GM23248 (cell line): ENCODE measurements at regions not wholly inside any gene's neighbourhood (a gene's known extent, or its start where the extent isn't known, plus 50 kb on each side); places are given as distances from the start of the nearest gene placed in this dataset.

Experiments used
- DNase-seq: peaks from one replicate; pipeline ENCODE4 v3.0.0-alpha.2; 2015
- H2AFZ ChIP-seq: fragments of 200-600 bp; sonication (generic); 2 replicates; pipeline ENCODE4 v1.6.1; 2016; ENCODE audit warnings: antibody characterized with exemption
- H3F3A ChIP-seq: fragments of 200-600 bp; sonication (generic); 2 replicates; pipeline ENCODE4 v1.6.1; 2016; ENCODE audit warnings: mild to moderate bottlenecking, antibody characterized with exemption, mixed run types; ENCODE audit not compliant: insufficient read depth
- H3K27ac ChIP-seq: fragments of 200-600 bp; sonication (generic); 2 replicates; pipeline ENCODE4 v1.5.1; 2016; ENCODE audit warnings: mild to moderate bottlenecking
- H3K27me3 ChIP-seq: fragments of 200-600 bp; sonication (generic); replicated peaks from 2 replicates; pipeline ENCODE4 v1.6.1; 2016; ENCODE audit warnings: mild to moderate bottlenecking; ENCODE audit not compliant: insufficient read depth
- H3K36me3 ChIP-seq: fragments of 200-600 bp; sonication (generic); 2 replicates; pipeline ENCODE4 v1.6.1; 2016; ENCODE audit warnings: low read depth, mild to moderate bottlenecking
- H3K4me1 ChIP-seq: fragments of 200-600 bp; sonication (generic); 2 replicates; pipeline ENCODE4 v1.6.1; 2016; ENCODE audit warnings: mild to moderate bottlenecking; ENCODE audit not compliant: insufficient read depth
- H3K4me2 ChIP-seq: fragments of 200-600 bp; sonication (generic); one replicate; pipeline ENCODE4 v1.6.1; 2016; ENCODE audit warnings: mild to moderate bottlenecking; ENCODE audit not compliant: unreplicated experiment
- H3K4me3 ChIP-seq: fragments of 200-600 bp; sonication (generic); 2 replicates; pipeline ENCODE4 v1.5.1; 2016; ENCODE audit warnings: mild to moderate bottlenecking
- H3K79me2 ChIP-seq: fragments of 200-600 bp; sonication (generic); 2 replicates; pipeline ENCODE4 v1.6.1; 2016; ENCODE audit warnings: mild to moderate bottlenecking; ENCODE audit not compliant: insufficient read depth
- H3K9ac ChIP-seq: fragments of 200-600 bp; sonication (generic); 2 replicates; pipeline ENCODE4 v1.6.1; 2016; ENCODE audit warnings: mild to moderate bottlenecking
- H3K9me2 ChIP-seq: fragments of 200-600 bp; sonication (generic); 2 replicates; pipeline ENCODE4 v1.6.1; 2016; ENCODE audit warnings: mixed run types, mild to moderate bottlenecking, moderate library complexity; ENCODE audit not compliant: insufficient read depth
- H3K9me3 ChIP-seq: fragments of 200-600 bp; sonication (generic); one replicate; pipeline ENCODE4 v1.6.1; 2017; ENCODE audit warnings: low read depth
- H4K20me1 ChIP-seq: fragments of 200-600 bp; sonication (generic); 2 replicates; pipeline ENCODE4 v1.6.0; 2016; ENCODE audit not compliant: insufficient read depth
- EZH2 ChIP-seq: fragments of 200-600 bp; sonication (generic); IDR thresholded peaks from 2 replicates; pipeline ENCODE4 v1.6.1; 2018; ENCODE audit warnings: antibody characterized with exemption, mild to moderate bottlenecking; ENCODE audit not compliant: insufficient read depth, poor library complexity, severe bottlenecking
- EZH2phosphoT487 ChIP-seq: fragments of 200-600 bp; sonication (generic); IDR thresholded peaks from 2 replicates; pipeline ENCODE4 v1.6.1; 2018; ENCODE audit warnings: antibody characterized with exemption, moderate library complexity, mild to moderate bottlenecking, low read depth; ENCODE audit not compliant: insufficient read depth
- WGBS, 2 experiments: methylation state at CpG; one replicate each; pipeline ENCODE4 v1.1.6; 2015 to 2017; ENCODE audit warnings: low lambda C conversion rate in 2 of 2, low coverage in 1 of 2; ENCODE audit errors: missing lambda C conversion rate in 2 of 2; 5-methylcytosine and 5-hydroxymethylcytosine counted together
- in situ Hi-C: fragments of 300-500 bp; cut with MboI; formaldehyde crosslinking; loops from 2 replicates; pipeline ENCODE4 v1.15.0; 2020

- H4K20me1 ChIP-seq = no peaks in the 10 kb centered on the region
- no peaks in the 10 kb centered on the region for H3K9me2 ChIP-seq
- H3K4me1 ChIP-seq = no peaks in the 10 kb centered on the region
- no peaks in the 10 kb centered on the region for H3K9me3 ChIP-seq
- H3K27me3 ChIP-seq = peaks cover 10% of the 10 kb centered on the region
- peak overlapping the region; percentile 36 for H3K4me3 ChIP-seq
- H3K9ac ChIP-seq = no peak overlapping the region
- H3F3A ChIP-seq = no peaks in the 10 kb centered on the region
- no peaks in the 10 kb centered on the region for H3K36me3 ChIP-seq
- no peak for DNase-seq
- peak overlapping the region; percentile 44 for H3K4me2 ChIP-seq
- in situ Hi-C loops = no loop called here
- H3K27ac ChIP-seq = no peak overlapping the region
- TF ChIP-seq EZH2phosphoT487 (no peak), EZH2 (no peak)
- H3K79me2 ChIP-seq = no peaks in the 10 kb centered on the region
- 31 to 34% methylated on average over 14 of the region's 14 CpGs for WGBS, 2 experiments
- H2AFZ ChIP-seq = peak overlapping the region; percentile 62; the same call in 1 of the 2 replicates
These were observed 356.2 kb upstream of the SMIM21 start for GRCh38 chr18:75783566-75784281.

- Histone ChIP-seq H3K27ac (no peak overlapping the region), H3K79me2 (no peaks in the 10 kb centered on the region), H4K20me1 (no peaks in the 10 kb centered on the region), H3K9ac (no peak overlapping the region), H2AFZ (no peak overlapping the region), H3K4me3 (no peak overlapping the region), H3K36me3 (no peaks in the 10 kb centered on the region), H3K9me2 (no peaks in the 10 kb centered on the region), H3K4me1 (no peaks in the 10 kb centered on the region), H3K9me3 (no peaks in the 10 kb centered on the region), H3K27me3 (peaks cover 10% of the 10 kb centered on the region), H3F3A (no peaks in the 10 kb centered on the region), H3K4me2 (no peak overlapping the region)
- no peak for DNase-seq
- TF ChIP-seq EZH2phosphoT487 = no peak
- TF ChIP-seq EZH2 = no peak
- in situ Hi-C loops = no loop called here
- 81 to 90% methylated on average over 11 of the region's 11 CpGs for WGBS, 2 experiments
These were observed 355.3 kb upstream of the SMIM21 start for GRCh38 chr18:75782826-75783225.

GRCh38 chr18:75782204-75782603 is 354.7 kb upstream of the SMIM21 start:
- in situ Hi-C loops = no loop called here
- H3K9me3 ChIP-seq = no peaks in the 10 kb centered on the region
- TF ChIP-seq EZH2phosphoT487 (no peak), EZH2 (no peak)
- no peak for DNase-seq
- H3K27ac ChIP-seq = no peak overlapping the region
- no peaks in the 10 kb centered on the region for H3K9me2 ChIP-seq
- WGBS, 2 experiments = 25 to 28% methylated on average over 4 of the region's 4 CpGs
- no peaks in the 10 kb centered on the region for H3F3A ChIP-seq
- peaks cover 10% of the 10 kb centered on the region for H3K27me3 ChIP-seq
- no peak overlapping the region for H3K4me3 ChIP-seq
- H3K4me2 ChIP-seq = no peak overlapping the region
- H2AFZ ChIP-seq = no peak overlapping the region
- no peaks in the 10 kb centered on the region for H3K79me2 ChIP-seq
- H3K4me1 ChIP-seq = no peaks in the 10 kb centered on the region
- H4K20me1 ChIP-seq = no peaks in the 10 kb centered on the region
- no peak overlapping the region for H3K9ac ChIP-seq
- H3K36me3 ChIP-seq = no peaks in the 10 kb centered on the region

GRCh38 chr18:75779910-75780309 is 352.4 kb upstream of the SMIM21 start:
- Histone ChIP-seq H3K9me2 (no peaks in the 10 kb centered on the region), H3K9ac (no peak overlapping the region), H3K27me3 (peaks cover 7% of the 10 kb centered on the region), H3F3A (no peaks in the 10 kb centered on the region), H3K79me2 (no peaks in the 10 kb centered on the region), H3K4me2 (no peak overlapping the region), H3K27ac (no peak overlapping the region), H3K9me3 (no peaks in the 10 kb centered on the region), H3K4me1 (no peaks in the 10 kb centered on the region), H3K36me3 (no peaks in the 10 kb centered on the region), H2AFZ (no peak overlapping the region), H3K4me3 (no peak overlapping the region), H4K20me1 (no peaks in the 10 kb centered on the region)
- WGBS, 2 experiments = 53 to 67% methylated on average over 3 of the region's 3 CpGs
- TF ChIP-seq EZH2 = no peak
- TF ChIP-seq EZH2phosphoT487 = no peak
- in situ Hi-C loops = no loop called here
- no peak for DNase-seq

- no peak overlapping the region for H3K9ac ChIP-seq
- H3K4me2 ChIP-seq = no peak overlapping the region
- no peaks in the 10 kb centered on the region for H3K36me3 ChIP-seq
- no peaks in the 10 kb centered on the region for H3F3A ChIP-seq
- H3K9me2 ChIP-seq = no peaks in the 10 kb centered on the region
- no peak overlapping the region for H2AFZ ChIP-seq
- H3K4me3 ChIP-seq = no peak overlapping the region
- no peaks in the 10 kb centered on the region for H3K9me3 ChIP-seq
- no peaks in the 10 kb centered on the region for H3K4me1 ChIP-seq
- 57 to 68% methylated on average over 4 of the region's 4 CpGs for WGBS, 2 experiments
- no peak for DNase-seq
- no peaks in the 10 kb centered on the region for H3K79me2 ChIP-seq
- TF ChIP-seq EZH2 (no peak), EZH2phosphoT487 (no peak)
- in situ Hi-C loops = no loop called here
- no peaks in the 10 kb centered on the region for H4K20me1 ChIP-seq
- no peak overlapping the region for H3K27ac ChIP-seq
- peaks cover 5% of the 10 kb centered on the region for H3K27me3 ChIP-seq
These were observed 351.9 kb upstream of the SMIM21 start for GRCh38 chr18:75779450-75779849.
